HFF-Myc (cell line): ENCODE measurements at regions not wholly inside any gene's neighbourhood (a gene's known extent, or its start where the extent isn't known, plus 50 kb on each side); places are given as distances from the start of the nearest gene placed in this dataset.

Experiments
- DNase-seq: peaks from one replicate; pipeline ENCODE4 v3.0.0-alpha.2; 2011; ENCODE audit warnings: low read depth; ENCODE audit errors: extremely low read depth
- H3K4me3 ChIP-seq: replicated peaks from 2 replicates; pipeline ENCODE4 v1.5.1; 2011; ENCODE audit warnings: low read depth, mild to moderate bottlenecking, control low read depth, low read length
- TF ChIP-seq, protein P1 (sequence below): IDR thresholded peaks from 2 replicates; pipeline ENCODE4 v1.5.1; 2012; ENCODE audit warnings: mild to moderate bottlenecking, low read depth, low read length, control low read depth; ENCODE audit errors: missing control alignments

DNA sequence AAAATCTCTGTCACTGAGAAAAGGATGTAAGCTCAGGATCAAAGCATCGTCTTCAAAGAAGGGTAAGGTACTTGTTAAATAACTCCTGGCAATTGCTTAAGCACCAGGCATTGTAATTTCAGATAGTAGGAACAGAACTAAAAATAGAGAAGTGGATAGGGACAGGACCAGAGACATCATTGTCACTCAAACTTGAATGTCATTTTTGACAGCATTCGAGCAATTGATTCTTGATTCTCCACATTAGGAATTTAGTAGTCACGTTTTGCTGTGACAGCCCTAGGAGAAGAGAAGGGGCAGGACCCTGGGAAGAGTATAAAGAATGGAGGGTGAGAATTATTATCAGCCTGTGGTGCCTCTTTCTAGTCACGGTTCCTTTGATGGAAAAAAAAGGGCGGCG lies 50.1 kb upstream of the BACH2 start:
- TF ChIP-seq, protein P1, sequence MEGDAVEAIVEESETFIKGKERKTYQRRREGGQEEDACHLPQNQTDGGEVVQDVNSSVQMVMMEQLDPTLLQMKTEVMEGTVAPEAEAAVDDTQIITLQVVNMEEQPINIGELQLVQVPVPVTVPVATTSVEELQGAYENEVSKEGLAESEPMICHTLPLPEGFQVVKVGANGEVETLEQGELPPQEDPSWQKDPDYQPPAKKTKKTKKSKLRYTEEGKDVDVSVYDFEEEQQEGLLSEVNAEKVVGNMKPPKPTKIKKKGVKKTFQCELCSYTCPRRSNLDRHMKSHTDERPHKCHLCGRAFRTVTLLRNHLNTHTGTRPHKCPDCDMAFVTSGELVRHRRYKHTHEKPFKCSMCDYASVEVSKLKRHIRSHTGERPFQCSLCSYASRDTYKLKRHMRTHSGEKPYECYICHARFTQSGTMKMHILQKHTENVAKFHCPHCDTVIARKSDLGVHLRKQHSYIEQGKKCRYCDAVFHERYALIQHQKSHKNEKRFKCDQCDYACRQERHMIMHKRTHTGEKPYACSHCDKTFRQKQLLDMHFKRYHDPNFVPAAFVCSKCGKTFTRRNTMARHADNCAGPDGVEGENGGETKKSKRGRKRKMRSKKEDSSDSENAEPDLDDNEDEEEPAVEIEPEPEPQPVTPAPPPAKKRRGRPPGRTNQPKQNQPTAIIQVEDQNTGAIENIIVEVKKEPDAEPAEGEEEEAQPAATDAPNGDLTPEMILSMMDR, result no peak
- H3K4me3 ChIP-seq, result no peak overlapping the region
- DNase-seq, result no peak
